ENCODE measurements at regions not wholly inside any gene's neighbourhood (a gene's known extent, or its start where the extent isn't known, plus 50 kb on each side); places are given as distances from the start of the nearest gene placed in this dataset.

- H3K9me3 ChIP-seq: no peaks in the 10 kb centered on the region
- H3K4me1 ChIP-seq (ENCODE audit: control insufficient read depth in 1 of 2, insufficient read depth in 1 of 2, low read depth in 1 of 2, low read length in 1 of 2): peaks cover 0 to 11% of the 10 kb centered on the region in 2 experiments
- H3K27me3 ChIP-seq: no peaks in the 10 kb centered on the region
- H3K27ac ChIP-seq: no peak overlapping the region
- no peaks in the 10 kb centered on the region for H3K36me3 ChIP-seq
- H3K4me3 ChIP-seq (ENCODE audit: low read depth in 1 of 2, low read length in 1 of 2): no peak overlapping the region
- no peak for TF ChIP-seq CTCF (IDR thresholded peaks at IDR 0.05)
Observed at GRCh38 chr13:44171156-44171555, 202.5 kb upstream of the SERP2 start.

- H3K27ac ChIP-seq: no peak overlapping the region
- peaks cover 0 to 11% of the 10 kb centered on the region in 2 experiments for H3K4me1 ChIP-seq (ENCODE audit: control insufficient read depth in 1 of 2, insufficient read depth in 1 of 2, low read depth in 1 of 2, low read length in 1 of 2)
- no peak overlapping the region for H3K4me3 ChIP-seq (ENCODE audit: low read depth in 1 of 2, low read length in 1 of 2)
- H3K9me3 ChIP-seq: no peaks in the 10 kb centered on the region
- no peaks in the 10 kb centered on the region for H3K27me3 ChIP-seq
- no peaks in the 10 kb centered on the region for H3K36me3 ChIP-seq
- TF ChIP-seq CTCF (IDR thresholded peaks at IDR 0.05): no peak
Observed at GRCh38 chr13:44171861-44172260, 201.8 kb upstream of the SERP2 start.

- Histone ChIP-seq H3K4me3 (ENCODE audit: low read depth in 1 of 2, low read length in 1 of 2) (no peak overlapping the region), H3K27me3 (no peaks in the 10 kb centered on the region), H3K27ac (no peak overlapping the region), H3K4me1 (ENCODE audit: control insufficient read depth in 1 of 2, insufficient read depth in 1 of 2, low read depth in 1 of 2, low read length in 1 of 2) (peaks cover 0 to 11% of the 10 kb centered on the region in 2 experiments), H3K9me3 (no peaks in the 10 kb centered on the region), H3K36me3 (no peaks in the 10 kb centered on the region)
- no peak for TF ChIP-seq CTCF (IDR thresholded peaks at IDR 0.05)
Observed at GRCh38 chr13:44172281-44172810, 201.3 kb upstream of the SERP2 start.

GRCh38 chr13:44174769-44175425, 198.7 kb upstream of the SERP2 start:
- TF ChIP-seq CTCF (IDR thresholded peaks at IDR 0.05): no peak
- Histone ChIP-seq H3K27ac (no peak overlapping the region), H3K36me3 (no peaks in the 10 kb centered on the region), H3K4me3 (ENCODE audit: low read depth in 1 of 2, low read length in 1 of 2) (no peak overlapping the region), H3K4me1 (ENCODE audit: control insufficient read depth in 1 of 2, insufficient read depth in 1 of 2, low read depth in 1 of 2, low read length in 1 of 2) (peaks cover 0 to 11% of the 10 kb centered on the region in 2 experiments), H3K9me3 (no peaks in the 10 kb centered on the region), H3K27me3 (no peaks in the 10 kb centered on the region)

GRCh38 chr13:44176173-44176572, 197.5 kb upstream of the SERP2 start:
- Histone ChIP-seq H3K4me3 (ENCODE audit: low read depth in 1 of 2, low read length in 1 of 2) (no peak overlapping the region), H3K36me3 (no peaks in the 10 kb centered on the region), H3K27me3 (no peaks in the 10 kb centered on the region), H3K9me3 (no peaks in the 10 kb centered on the region), H3K27ac (no peak overlapping the region), H3K4me1 (ENCODE audit: control insufficient read depth in 1 of 2, insufficient read depth in 1 of 2, low read depth in 1 of 2, low read length in 1 of 2) (peaks cover 0 to 7% of the 10 kb centered on the region in 2 experiments)
- TF ChIP-seq CTCF (IDR thresholded peaks at IDR 0.05): no peak

Measured in neutrophil (primary cell).